VCaP (cell line): ENCODE measurements at regions not wholly inside any gene's neighbourhood (a gene's known extent, or its start where the extent isn't known, plus 50 kb on each side); places are given as distances from the start of the nearest gene placed in this dataset.

Experiments
- H3K27ac ChIP-seq: fragments of 450-650 bp; 2 replicates; pipeline ENCODE4 v1.5.1; 2017
- CTCF ChIP-seq: fragments of 450-650 bp; conservative IDR thresholded peaks from 2 replicates; pipeline ENCODE4 v1.5.1; 2017; ENCODE audit warnings: mild to moderate bottlenecking, moderate library complexity

GRCh38 chr21:32206631-32207405 lies 72.0 kb downstream of the MIS18A start:
- no peak overlapping the region for H3K27ac ChIP-seq
- TF ChIP-seq CTCF: no peak

DNA sequence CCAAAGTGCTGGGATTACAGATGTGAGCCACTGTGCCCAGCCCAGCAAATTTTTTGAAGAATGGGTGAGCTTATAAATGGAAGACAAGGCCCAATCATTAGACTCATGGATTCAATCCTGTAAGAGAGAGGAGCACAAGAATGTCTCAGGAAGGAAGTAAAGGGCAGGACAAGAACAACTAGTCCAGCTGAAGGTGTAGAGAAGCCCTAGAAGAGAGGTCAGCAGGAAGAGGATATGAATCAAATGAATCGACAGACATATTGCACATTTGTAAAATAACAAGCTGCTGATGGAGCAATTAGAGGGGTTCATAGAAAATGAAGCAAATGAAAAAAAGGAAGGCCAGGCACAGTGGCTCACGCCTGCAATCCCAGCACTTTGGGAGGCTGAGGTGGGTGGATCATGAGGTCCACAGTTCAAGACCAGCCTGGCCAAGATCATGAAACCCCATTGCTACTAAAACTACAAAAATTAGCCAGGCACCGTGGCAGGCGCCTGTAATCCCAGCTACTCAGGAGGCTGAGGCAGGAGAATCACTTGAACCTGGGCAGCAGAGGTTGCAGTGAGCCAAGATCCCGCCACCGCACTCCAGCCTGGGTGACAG lies 74.9 kb downstream of the MIS18A start:
- no peak overlapping the region for H3K27ac ChIP-seq
- TF ChIP-seq CTCF: no peak

- no peak overlapping the region for H3K27ac ChIP-seq
- no peak for TF ChIP-seq CTCF
Measured at GRCh38 chr21:32200029-32200428, 78.8 kb downstream of the MIS18A start.

GRCh38 chr21:32198384-32198783 lies 80.5 kb downstream of the MIS18A start:
- H3K27ac ChIP-seq: no peak overlapping the region
- no peak for TF ChIP-seq CTCF

GRCh38 chr21:32197896-32198295 lies 81.0 kb downstream of the MIS18A start:
- no peak overlapping the region for H3K27ac ChIP-seq
- no peak for TF ChIP-seq CTCF

DNA sequence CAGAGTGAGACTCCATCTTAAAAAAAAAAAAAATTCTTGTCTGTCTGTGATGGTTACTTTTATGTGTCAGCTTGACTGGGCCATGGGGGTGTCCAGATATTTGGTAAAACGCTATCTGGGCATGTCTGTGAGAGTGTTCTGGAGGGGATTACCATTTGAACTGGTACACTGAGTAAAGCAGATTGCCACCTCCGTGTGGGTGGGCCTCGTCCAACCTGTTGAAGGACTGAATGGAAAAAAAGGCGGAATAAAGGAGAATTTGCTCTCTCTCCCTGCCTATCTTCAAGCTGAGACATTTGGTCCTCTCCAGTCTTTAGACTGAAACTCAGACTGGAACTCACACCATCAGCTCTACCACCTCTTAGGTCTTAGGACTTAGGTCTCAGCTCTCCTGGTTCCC lies 82.8 kb downstream of the MIS18A start:
- TF ChIP-seq CTCF: no peak

GRCh38 chr21:32193098-32193465 lies 85.8 kb downstream of the MIS18A start:
- TF ChIP-seq CTCF: no peak
- no peak overlapping the region for H3K27ac ChIP-seq

More for the DNA sequence above, 82.8 kb downstream of the MIS18A start:
- no peak overlapping the region for H3K27ac ChIP-seq
